NB4 (cell line): ENCODE measurements at regions not wholly inside any gene's neighbourhood (a gene's known extent, or its start where the extent isn't known, plus 50 kb on each side); places are given as distances from the start of the nearest gene placed in this dataset.

Source experiments
- DNase-seq: peaks from one replicate; pipeline ENCODE4 v3.0.0; 2010; ENCODE audit warnings: low read depth
- H3K4me3 ChIP-seq: one replicate; pipeline ENCODE4 v1.5.1; 2011; ENCODE audit warnings: mild to moderate bottlenecking, low read depth, low read length, moderate library complexity
- CTCF ChIP-seq: IDR thresholded peaks from one replicate; pipeline ENCODE4 v1.5.1; 2012; ENCODE audit warnings: low read depth, low read length
- MAX ChIP-seq: IDR thresholded peaks from 2 replicates; pipeline ENCODE4 v1.6.1; 2011; ENCODE audit warnings: low read depth, low read length
- MYC ChIP-seq: IDR thresholded peaks from 2 replicates; pipeline ENCODE4 v1.6.1; 2011; ENCODE audit warnings: low read depth, low read length
- POLR2A ChIP-seq: IDR thresholded peaks from 2 replicates; pipeline ENCODE4 v1.6.1; 2011; ENCODE audit warnings: mild to moderate bottlenecking; ENCODE audit not compliant: insufficient read length; ENCODE audit errors: extremely low read depth

- TF ChIP-seq POLR2A: no peak
- no peak for TF ChIP-seq MAX
- TF ChIP-seq CTCF: no peak
- no peak overlapping the region for H3K4me3 ChIP-seq
Observed at GRCh38 chr6:28743271-28743789, 180.5 kb downstream of the TRIM27 start.

GRCh38 chr6:28747083-28747630, 176.6 kb downstream of the TRIM27 start:
- TF ChIP-seq CTCF (no peak), MAX (no peak), POLR2A (no peak), MYC (no peak)
- H3K4me3 ChIP-seq: peak overlapping the region; percentile 35
- no peak for DNase-seq

More at GRCh38 chr6:28743271-28743789, 180.5 kb downstream of the TRIM27 start:
- DNase-seq: no peak

- peak; percentile 96 for DNase-seq
- no peak for TF ChIP-seq MYC
- TF ChIP-seq CTCF: no peak
- no peak for TF ChIP-seq POLR2A
- TF ChIP-seq MAX: no peak
- H3K4me3 ChIP-seq: peak overlapping the region; percentile 46
Observed at GRCh38 chr6:28747631-28748157, 176.1 kb downstream of the TRIM27 start.

- H3K4me3 ChIP-seq: peak overlapping the region; percentile 46
- TF ChIP-seq POLR2A (no peak), CTCF (no peak), MYC (no peak), MAX (no peak)
- DNase-seq: no peak
Observed at GRCh38 chr6:28748192-28748591, 175.6 kb downstream of the TRIM27 start.

GRCh38 chr6:28750926-28751458, 172.8 kb downstream of the TRIM27 start:
- H3K4me3 ChIP-seq: no peak overlapping the region
- no peak for DNase-seq
- TF ChIP-seq MYC: no peak
- no peak for TF ChIP-seq MAX
- no peak for TF ChIP-seq CTCF
- no peak for TF ChIP-seq POLR2A
